Jurkat, Clone E6-1 (cell line): ENCODE measurements at regions not wholly inside any gene's neighbourhood (a gene's known extent, or its start where the extent isn't known, plus 50 kb on each side); places are given as distances from the start of the nearest gene placed in this dataset.

ENCODE experiments used
- DNase-seq: peaks from one replicate; pipeline ENCODE4 v3.0.0-alpha.2; 2011; ENCODE audit warnings: low read depth, low spot score
- H3K4me3 ChIP-seq: 2 replicates; pipeline ENCODE4 v1.5.1; 2011; ENCODE audit warnings: mild to moderate bottlenecking, low read length, control low read depth, moderate library complexity

DNA sequence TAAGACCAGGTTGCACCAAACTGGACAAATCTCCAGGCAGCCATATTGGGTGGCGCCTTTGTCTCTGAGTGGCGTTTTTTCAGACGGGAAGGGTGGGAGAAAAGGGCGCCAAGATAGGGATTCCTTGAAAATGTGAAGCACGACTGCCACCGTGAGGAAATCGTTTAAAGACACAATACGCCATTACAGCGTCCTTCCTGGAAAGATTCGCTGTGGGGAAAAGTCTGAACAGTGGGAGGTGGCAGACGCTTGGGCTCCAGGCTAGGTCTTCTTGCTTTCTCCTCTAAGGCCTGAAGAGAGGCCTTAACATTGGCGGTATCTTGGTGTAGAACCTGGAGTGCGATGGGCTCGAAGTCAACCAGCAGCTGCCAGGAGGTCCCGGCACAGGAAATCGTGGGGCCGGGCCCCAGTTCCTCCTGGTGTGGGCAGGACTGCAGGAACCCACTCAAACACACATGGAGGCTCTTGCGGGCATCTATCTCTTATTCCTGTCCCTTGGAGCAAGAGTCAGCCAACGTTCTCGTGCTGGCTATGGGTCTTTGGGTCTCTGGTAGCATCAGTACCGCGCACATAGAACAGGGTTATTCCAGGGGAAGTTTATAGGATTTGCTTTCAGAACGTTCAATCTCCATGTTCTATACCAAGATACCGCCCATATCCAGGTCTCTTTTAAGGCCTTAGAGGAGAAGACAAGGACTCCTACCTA is 208.8 kb downstream of the OR13H1 start:
- DNase-seq = no peak
- no peak overlapping the region for H3K4me3 ChIP-seq

DNA sequence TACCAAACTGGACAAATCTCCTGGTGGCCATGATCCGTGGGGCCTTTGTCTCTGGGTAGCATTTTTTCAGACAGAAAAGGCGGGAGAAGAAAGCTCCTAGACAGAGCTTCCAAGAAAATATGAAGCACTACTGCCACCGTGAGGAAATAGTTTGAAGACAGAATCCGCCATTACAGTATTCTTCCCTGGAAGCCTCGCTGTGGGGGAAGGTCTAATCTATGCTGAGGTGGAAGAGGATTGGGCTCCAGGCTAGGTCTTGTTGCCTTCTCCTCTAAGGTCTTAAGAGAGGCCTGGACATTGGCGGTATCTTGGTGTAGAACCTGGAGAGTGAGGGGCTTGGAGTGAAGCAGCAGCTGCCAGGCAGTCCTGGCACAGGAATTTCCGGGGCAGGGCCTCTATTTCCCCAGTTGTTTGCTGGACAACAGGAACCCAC is 218.9 kb downstream of the OR13H1 start:
- DNase-seq = no peak

DNA sequence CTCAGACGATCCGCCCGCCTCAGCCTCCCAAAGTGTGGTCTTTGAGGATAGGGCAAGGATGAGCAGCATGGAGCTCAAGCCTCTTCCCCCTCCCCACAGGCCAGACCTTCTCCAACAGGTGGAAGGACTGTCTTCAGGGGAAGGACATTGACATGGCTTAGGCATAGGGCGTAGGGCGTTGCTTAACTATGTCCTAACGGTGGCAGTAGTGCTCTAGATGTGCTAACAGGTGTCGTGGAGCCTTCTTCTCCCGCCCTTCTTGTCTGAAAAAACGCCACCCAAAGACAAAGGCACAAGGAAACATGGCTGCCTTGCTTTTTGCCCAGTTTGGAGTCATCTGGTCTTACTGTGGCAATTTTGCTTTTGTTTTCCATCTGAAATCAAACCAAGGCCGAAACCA is 219.8 kb downstream of the OR13H1 start:
- peak; percentile 33 for DNase-seq
- no peak overlapping the region for H3K4me3 ChIP-seq

More for the DNA sequence above, 218.9 kb downstream of the OR13H1 start:
- no peak overlapping the region for H3K4me3 ChIP-seq

DNA sequence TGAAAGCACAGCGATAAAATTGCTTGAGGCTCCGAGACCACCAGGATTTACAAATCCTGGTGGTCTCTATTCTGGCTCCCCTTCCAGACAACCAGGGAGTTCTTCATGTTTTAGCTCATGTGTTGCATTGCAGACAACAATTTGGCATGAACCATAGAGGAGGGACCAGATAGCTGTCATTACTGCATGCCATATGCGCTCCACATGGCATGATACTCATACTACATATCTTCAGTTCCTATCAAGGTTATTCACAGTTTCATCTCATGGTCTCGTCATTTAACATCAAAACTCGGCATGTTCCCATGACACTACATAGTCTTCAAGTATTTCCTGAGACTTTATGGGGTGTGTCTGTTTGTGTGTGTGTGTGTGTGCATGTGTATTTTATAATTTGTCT is 220.3 kb downstream of the OR13H1 start:
- no peak overlapping the region for H3K4me3 ChIP-seq
- DNase-seq = no peak

DNA sequence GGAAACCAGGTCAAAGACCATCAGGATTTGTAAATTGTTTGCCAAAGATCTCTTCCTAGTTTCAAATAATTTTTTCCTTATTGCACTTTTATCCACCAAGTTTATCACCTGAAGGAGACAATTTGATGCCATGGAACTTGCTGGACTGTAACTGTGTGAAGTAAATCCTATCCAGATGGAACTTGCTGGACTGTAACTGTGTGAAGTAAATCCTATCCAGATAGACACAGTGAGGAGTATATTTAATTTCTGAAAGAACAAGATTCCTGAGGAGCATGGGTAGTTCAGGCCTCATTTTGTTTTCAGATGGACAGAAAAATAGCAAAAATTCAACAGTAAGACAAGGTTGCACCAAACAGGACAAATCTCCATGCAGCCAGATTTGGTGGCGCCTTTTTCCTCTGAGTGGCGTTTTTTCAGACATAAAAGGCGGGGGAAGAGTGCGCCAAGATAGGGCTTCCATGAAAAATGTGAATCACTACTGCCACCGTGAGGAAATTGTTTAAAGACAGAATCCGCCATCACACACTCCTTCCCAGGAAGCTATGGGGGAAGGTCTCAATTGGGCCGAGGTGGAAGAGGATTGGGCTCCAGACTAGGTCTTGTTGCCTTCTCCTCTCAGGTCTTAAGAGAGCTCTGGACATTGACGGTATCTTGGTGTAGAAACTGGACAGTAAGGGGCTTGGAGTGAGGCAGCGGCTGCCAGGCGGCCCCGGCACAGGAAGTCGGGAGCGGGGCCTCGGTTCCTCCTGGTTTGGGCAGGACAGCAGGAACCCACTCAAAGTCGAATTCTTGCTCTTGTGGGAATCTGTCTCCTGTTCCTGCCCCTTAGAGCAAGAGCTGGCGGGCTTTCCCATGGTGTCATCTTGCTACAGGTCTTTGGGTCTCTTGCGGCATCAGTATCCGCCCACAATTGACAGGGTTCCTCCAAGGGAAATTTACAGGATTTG is 234.7 kb downstream of the OR13H1 start:
- no peak for DNase-seq
- no peak overlapping the region for H3K4me3 ChIP-seq

DNA sequence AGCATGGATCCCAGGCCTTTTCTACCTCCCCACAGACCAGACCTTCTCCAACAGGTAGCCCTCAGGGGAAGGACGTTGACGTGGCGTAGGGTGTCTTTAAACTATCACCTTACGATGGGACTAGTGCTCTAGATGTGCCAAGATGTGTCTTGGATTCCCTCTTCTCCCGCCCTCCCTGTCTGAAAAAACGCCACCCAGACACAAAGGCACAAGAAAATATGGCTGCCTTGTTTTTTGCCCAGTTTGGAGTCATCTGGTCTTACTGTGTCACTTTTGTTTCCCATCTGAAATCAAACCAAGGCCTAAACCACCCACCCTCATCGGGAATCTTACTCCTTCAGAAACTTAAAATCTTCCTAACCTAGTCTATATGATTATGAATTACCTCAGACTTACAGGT is 235.4 kb downstream of the OR13H1 start:
- DNase-seq = no peak

DNA sequence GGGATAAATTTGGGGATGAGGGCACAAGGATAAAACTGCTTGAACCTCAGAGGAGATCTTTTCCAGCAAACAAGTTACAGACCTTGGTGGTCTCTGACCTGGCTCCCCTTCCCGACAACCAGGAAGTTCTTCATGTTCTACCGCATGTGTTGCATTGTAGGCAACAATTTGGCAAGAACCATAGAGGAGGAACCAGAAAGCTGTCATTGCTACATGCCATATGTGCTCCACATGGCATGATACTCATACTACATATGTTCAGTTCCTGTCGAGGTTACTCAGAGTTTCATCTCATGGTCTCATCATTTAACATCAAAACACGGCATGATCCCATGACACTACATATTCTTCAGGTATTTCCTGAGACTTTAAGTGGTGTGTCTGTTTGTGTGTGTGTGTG is 235.9 kb downstream of the OR13H1 start:
- no peak overlapping the region for H3K4me3 ChIP-seq
- no peak for DNase-seq

More for the DNA sequence above, 235.4 kb downstream of the OR13H1 start:
- no peak overlapping the region for H3K4me3 ChIP-seq

DNA sequence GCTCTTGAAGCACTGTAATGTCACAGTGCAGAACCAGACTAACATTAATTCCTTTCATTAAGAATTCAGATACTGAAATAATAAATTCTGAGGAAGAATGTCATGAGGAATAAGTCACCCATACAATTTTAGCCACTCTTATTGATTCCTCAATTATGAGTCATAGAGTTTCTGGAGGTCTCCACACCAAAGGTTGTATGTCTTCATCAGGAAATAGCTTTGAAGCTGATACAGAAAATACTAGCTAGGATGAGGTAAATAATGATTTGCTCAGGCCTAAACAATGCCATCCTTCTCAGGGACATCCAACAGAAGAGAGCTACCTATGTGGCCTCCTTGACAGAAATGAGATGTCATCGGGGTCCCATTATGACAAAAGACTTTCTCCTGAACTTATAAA is 238.8 kb downstream of the OR13H1 start:
- H3K4me3 ChIP-seq = no peak overlapping the region
- no peak for DNase-seq

DNA sequence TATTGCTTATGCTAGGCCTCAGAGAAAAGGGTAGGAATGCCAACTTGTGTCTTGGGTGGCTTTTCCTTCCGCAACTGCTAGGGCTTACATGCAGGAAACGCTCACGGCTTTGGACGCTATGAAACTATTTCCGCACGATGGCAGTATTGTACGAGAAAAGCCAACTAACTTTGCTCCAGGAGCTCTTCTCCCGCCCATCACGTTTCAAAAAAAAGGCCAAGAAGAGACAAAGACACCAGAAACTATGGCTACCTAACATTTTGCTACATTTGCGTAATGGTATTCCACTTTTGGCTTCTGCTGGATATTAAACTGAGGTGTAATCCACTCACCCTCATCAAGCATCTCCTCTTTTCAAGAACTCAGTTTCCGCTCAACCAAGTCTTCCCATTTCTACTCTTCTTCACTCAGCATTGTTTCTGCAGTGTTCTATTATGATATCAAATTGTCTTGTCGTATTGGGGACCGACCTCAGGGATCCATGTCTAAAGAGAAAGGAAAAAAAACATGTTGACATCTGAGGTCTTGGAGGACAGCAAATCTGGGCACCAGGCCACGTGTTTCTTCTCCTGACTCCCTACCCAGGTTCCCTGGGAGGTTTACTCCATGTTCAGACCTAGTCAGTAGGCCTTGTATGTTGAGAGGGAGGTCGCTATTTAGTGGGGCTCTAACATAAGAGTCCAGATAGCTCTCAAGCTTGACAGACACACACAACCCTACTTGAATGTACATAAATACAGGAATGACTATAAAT is 239.4 kb upstream of the STK26 start:
- DNase-seq = no peak
- no peak overlapping the region for H3K4me3 ChIP-seq

DNA sequence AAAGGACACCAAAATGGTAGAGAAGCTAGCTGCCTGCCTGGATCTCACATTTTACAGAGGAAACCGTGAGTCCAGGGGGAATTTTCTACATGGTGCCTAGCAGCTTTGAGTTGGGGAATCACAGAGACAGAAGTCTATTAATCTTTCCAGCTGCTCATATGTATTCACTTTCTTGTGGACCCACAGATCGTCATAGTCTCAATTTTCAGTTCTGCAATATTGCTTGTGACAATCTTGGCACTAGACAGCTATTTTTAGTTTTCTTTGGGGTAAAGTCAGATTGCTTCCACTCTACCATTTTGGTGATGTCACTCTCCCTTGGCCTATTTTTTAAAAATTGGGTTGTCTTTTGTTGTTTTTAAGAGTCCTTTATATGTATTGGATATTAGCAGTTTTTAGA is 233.4 kb upstream of the STK26 start:
- no peak for DNase-seq

DNA sequence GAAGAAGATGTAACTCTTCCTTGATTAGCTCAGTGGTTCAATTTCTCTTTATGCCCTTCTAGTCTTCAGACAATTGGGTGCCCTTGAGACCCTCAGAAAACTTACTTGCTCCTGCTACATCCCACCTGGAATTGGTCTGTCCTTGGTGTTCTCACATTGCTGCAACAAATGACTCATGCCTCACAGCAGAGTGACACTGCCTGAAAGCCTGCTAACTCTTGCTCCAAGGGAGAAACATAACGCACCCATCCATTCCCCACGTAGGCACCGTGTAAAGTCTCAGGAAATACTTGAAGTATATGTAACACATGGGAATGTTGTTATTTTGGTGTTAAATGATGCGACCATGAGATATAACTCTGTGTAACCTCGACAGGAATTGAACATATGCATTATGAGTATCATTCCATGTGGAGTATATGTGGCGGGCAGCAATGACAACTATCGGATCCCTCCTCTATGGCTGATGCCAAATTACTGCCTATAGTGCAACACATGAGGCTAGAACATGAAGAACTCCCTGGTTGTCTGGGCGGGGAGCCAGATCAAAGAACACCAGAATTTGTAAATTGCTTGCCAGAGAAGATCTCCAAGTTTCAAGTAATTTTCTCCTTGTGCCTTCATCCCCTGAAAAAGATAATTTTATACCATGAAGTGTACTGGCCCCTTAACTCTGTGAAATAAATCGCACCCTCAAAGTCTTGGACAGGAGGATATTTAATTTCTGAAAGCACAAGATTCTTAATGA is 231.3 kb upstream of the STK26 start:
- DNase-seq = no peak
- no peak overlapping the region for H3K4me3 ChIP-seq

More for the DNA sequence above, 233.4 kb upstream of the STK26 start:
- H3K4me3 ChIP-seq = no peak overlapping the region

DNA sequence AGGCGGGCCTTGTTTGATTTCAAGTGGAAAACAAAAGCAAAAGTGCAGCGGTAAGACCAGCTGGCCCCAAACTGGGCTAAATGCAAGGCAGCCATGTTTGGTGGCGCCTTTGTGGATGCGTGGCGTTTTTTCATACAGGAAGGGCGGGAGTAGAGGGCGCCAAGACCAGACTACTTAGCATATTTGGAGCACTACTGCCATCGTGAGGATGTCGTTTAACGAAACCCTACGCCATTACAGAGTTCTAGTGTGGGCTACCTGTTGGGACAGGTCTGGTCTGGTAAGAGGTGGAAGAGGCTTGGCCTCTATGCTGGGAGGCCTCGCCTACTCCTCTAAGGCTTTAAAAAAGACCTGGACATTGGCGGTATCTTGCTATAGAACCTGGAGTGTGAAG is 230.7 kb upstream of the STK26 start:
- no peak for DNase-seq

DNA sequence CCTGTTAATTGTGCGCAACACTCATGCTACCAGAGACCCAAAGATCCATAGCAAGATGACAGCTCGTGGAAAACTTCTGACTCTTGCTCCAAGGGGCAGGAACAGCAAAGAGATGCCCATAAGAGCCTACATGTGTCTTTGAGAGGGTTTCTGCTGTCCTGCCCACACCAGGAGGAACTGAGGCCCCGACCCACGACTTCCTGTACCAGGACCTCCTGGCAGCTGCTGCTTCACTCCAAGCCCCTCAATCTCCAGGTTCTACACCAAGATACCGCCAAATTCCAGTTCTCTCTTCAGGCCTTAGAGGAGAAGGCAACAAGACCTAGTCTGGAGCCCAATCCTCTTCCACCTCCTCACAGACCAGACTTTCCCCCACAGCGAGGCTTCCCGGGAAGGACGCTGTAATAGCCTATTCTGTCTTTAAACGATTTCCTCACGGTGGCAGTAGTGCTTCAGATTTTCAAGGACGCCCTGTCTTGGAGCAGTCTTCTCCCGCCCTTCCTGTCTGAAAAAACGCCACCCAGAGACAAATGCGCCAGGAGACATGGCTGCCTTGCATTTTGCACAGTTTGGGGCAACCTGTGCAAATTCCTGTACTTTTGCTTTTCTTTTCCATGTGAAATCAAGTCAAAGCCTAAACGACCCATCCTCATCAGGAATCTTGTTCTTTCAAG is 230.2 kb upstream of the STK26 start:
- no peak for DNase-seq
- H3K4me3 ChIP-seq = no peak overlapping the region

More for the DNA sequence above, 230.7 kb upstream of the STK26 start:
- H3K4me3 ChIP-seq = no peak overlapping the region

DNA sequence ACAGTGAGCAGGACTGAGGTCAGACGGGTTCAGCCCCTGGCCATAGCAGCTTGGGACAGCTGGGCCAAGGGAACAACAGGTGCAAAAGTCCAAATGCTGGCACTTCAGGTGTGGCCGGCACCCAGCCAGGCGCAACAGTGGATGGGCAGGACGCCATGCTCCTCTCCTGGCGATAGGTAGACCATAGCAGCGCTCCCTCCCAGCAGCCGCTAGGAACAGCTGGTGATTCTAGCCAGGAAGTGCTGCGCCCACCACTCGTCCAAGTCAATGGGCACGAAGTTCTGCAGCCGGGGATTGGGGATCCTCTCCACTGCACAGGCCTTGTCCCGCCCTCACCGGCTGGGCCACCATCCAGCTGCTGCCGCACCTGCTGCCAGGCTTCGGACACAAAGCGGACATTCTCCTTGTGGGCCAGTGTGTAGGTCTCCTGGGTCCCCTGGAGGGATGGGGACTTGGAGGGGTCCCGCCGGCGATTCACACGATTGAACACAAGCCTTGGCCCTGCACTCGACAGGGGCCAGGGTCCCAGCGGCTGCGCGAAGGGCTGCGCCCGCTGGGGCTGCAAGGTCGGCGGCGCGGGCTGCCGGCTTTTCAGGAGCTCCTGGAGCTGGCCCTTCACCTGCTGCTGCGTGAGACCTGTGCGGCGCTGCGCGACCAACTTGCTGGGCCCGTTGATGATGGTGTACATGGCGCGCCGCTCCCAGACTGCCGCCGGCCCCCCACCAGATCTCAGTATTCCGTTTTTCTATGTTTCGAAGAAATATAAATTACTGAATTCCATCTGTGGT is 227.5 kb upstream of the STK26 start:
- no peak for DNase-seq
- no peak overlapping the region for H3K4me3 ChIP-seq

DNA sequence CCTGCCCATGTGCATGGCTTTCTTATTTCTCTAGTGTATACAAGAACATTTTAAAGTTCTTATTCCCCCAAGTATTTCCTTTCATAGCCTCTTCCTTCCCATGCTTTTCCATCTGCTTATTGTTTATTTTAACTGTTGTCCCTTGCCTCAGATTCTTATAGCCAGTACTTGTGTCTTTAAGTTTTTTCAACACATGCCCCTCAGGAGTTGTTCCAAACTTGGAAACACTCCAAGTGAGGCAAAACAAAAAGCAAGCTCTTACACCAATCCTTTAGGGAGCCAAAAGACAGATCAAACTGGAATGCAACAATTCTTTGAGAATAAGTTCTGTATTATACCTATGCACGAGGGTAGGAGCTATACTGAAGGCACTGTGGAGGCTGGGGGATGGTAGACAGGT is 222.0 kb upstream of the STK26 start:
- DNase-seq = no peak
- no peak overlapping the region for H3K4me3 ChIP-seq

DNA sequence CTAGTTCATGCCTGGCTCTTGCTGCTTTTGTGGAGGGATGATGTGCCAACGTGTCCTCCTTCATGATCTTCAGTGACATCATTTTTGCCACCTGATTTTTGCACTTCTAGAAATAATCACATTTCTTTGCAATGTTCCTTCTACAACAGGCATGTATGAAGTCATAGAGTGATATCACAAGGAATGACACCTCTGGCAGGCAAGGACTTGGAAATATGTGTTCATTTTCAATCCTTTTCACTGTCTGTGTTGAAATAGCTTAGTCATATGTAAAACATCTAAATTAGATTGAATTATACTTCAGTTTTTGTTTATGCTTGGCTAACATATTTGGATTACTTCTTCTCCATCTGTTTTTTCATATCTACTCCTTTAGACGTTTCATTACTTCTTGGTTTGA is 221.2 kb upstream of the STK26 start:
- H3K4me3 ChIP-seq = no peak overlapping the region
- DNase-seq = no peak

DNA sequence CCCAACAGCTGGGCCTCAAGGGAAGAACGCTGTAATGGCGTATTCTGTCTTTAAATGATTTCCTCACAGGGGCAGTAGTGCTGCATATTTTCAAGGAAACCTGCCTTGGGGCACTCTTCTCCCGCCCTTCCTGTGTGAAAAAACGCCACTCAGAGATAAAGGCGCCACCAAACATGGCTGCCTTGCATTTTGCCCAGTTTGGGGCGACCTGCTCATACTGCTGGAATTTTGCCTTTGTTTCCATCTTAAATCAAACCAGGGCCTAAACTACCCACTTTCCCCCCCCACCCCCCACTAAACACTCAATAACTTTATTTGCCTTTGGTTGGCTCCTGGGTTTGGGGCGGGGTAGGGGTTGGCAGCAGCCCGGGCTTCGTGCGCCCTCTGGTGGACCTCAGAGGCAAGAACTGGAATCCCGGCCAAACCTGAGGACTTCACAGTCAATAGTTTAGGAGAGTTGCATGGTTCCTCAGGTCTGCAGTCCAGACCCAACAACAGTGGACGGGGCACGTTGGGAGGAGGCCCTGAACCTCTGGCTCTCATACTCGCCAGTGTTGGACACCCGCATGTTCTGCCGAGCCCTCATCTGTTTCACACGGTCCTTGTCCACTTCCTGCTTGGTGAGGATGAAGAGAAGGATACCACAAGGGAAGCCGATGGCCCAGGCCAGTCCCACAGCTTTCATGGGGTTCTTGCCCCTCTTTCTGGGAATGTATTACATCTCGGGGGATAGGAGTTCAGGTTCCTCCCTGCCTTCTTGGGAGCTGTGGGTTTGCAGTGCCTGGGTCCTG is 220.1 kb upstream of the STK26 start:
- 0 out of 2 replicates have a peak overlapping the region, but pooled peaks have one; percentile 13 for H3K4me3 ChIP-seq
- DNase-seq = peak; percentile 35
